H7 (cell line): ENCODE measurements at regions not wholly inside any gene's neighbourhood (a gene's known extent, or its start where the extent isn't known, plus 50 kb on each side); places are given as distances from the start of the nearest gene placed in this dataset.

ENCODE experiments used
- DNase-seq: peaks from one replicate; pipeline ENCODE4 v3.0.0; 2012
- H3K27me3 ChIP-seq: 2 replicates; pipeline ENCODE4 v1.6.0; 2011; ENCODE audit warnings: mild to moderate bottlenecking, low read length; ENCODE audit not compliant: control insufficient read depth, insufficient read depth
- H3K36me3 ChIP-seq: replicated peaks from 2 replicates; pipeline ENCODE4 v1.5.1; 2011; ENCODE audit warnings: low read length; ENCODE audit not compliant: control insufficient read depth, insufficient read depth
- H3K4me3 ChIP-seq: 2 replicates; pipeline ENCODE4 v1.5.1; 2011; ENCODE audit warnings: low read depth, mild to moderate bottlenecking, control low read depth, low read length, moderate library complexity; ENCODE audit not compliant: insufficient read depth

DNA sequence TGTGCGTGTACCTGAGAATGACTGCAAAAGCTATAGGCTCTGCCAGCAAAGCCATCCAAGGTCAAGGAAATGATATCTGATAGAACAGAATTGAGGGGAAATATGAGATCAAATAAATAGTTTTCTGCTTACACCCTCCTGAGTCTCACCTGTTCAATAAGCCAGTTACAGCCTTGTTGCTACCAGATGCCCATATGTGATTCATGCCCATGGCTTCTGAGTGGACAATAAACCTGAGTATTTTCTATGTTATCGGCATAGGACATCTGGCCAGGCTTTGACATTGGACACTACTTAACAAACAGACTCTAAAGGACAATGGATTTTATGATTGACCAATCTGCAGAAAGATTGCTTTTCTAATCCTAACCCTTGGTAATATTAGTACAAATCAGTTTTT, 297.9 kb downstream of the LRATD1 start:
- no peak overlapping the region for H3K4me3 ChIP-seq
- H3K36me3 ChIP-seq: no peaks in the 10 kb centered on the region
- no peak for DNase-seq
- no peaks in the 10 kb centered on the region for H3K27me3 ChIP-seq

DNA sequence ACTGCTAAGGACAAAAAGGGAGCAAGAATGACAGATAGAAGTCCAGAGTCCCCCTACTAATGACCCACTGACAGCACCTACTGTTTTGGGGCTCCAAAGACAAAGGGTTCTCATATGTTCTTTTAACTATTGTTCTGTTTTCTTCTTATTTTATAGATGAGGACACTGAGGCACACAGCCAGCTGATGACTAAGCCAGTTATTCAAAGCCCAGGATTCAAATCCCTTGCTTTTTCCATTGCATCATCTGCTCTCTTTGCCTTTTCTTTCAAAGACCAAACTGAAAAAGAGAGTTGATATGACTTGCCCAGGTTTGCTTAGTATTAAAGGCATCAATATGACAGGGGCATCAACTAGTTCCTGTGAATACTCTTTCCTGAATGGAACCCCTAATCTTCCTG, 299.8 kb downstream of the LRATD1 start:
- Histone ChIP-seq H3K36me3 (no peaks in the 10 kb centered on the region), H3K27me3 (no peaks in the 10 kb centered on the region), H3K4me3 (no peak overlapping the region)
- no peak for DNase-seq

DNA sequence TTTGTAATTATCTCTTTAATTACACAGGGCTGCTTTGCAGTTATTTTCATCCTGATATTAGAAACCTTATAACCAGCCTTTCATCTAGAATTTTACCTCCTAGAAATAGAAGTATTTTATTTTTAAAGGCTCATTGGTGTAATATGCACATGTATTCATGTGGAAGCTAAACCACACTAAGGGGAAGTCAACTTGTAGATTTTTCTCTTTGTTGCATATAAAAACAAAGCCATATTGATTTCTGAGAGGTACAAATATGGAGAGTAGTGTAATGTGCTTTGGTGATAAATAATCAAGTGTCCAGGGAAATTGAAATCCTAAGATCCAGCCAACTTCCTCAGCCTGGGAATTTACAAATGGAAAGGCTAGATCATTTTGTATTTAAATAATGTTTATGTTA, 301.2 kb downstream of the LRATD1 start:
- DNase-seq: no peak
- Histone ChIP-seq H3K27me3 (no peaks in the 10 kb centered on the region), H3K4me3 (no peak overlapping the region), H3K36me3 (no peaks in the 10 kb centered on the region)

DNA sequence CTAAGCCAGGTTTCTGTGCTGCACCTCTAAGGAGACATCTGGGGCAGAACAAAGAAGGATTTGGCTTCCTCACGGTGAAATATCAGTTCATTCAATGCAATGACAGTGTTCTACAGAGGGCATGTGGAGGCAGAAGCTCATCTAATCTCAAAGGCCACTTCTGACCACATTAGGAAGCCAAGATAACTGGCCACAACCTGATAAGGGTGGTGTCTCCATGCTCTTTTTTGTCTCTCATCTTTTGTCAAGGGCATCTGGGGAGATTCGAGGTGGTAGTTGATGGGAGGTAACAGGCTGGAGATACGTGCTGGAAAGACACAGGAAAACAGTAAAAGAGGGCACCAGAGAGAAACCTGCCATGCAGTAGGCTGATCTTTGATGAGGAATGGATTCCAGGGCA, 303.9 kb downstream of the LRATD1 start:
- no peaks in the 10 kb centered on the region for H3K27me3 ChIP-seq
- H3K36me3 ChIP-seq: no peaks in the 10 kb centered on the region
- DNase-seq: no peak
- no peak overlapping the region for H3K4me3 ChIP-seq

DNA sequence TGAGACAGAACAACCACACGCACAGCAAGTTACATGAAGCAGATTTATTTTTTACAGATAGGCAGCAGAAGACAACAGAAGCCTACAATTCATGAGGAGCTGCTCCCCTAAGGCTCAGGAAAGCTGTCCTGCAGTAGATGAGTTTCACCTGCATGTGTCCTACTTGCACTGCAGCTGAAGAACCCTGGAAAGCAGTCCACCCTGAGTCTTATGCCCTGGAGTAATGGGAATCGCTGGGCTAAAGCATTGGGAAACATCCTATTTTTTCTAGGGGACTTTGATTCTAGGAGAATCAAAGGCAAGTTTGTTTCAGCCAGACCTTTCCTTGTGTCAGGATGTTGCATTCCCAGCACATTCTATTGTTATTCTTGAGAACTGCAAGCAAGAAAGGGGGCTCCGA, 304.8 kb downstream of the LRATD1 start:
- no peak overlapping the region for H3K4me3 ChIP-seq
- no peaks in the 10 kb centered on the region for H3K36me3 ChIP-seq
- DNase-seq: no peak
- no peaks in the 10 kb centered on the region for H3K27me3 ChIP-seq

DNA sequence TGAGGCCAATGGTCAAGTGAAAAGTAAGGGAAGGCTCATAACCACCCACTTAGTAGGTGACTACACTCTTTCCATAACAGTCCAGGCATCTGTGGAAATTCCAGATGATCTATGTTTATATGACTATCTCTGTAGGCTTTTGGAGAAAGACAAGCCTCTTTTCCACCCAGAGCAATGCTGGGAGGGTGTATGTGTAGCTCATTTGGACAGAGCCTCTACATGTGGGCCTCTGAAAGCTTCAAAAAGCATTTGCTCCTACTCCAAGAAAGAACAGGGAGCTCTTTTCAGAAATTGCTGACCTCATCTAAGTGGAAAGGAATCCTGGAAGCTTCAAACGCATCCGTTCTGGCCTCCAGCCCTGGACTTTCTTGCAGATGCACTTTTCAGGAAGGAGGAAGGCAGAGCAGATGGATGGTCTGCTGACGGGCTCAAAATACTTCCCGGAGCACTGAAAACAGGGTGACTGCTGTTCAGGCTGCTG, 308.7 kb downstream of the LRATD1 start:
- no peaks in the 10 kb centered on the region for H3K27me3 ChIP-seq
- no peak overlapping the region for H3K4me3 ChIP-seq
- DNase-seq: no peak
- no peaks in the 10 kb centered on the region for H3K36me3 ChIP-seq

DNA sequence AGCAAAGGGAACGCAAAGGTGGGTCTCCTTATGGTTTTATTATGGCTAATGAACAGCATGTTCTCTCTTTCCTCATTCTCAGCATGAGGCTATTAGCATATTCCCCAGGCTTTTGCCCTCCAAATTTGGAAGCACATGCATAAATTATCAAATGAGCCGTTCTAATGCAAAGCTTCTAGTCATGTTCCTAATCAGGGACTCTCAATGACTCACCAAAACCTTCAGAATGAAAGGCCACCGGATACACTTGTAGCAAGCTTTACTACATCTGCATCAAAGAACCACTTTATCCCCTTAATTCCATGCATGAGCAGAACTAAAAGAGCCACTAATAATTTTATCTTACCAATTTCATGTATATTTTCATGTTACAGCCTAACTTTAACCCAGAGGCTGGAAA, 310.5 kb downstream of the LRATD1 start:
- no peaks in the 10 kb centered on the region for H3K27me3 ChIP-seq
- no peak overlapping the region for H3K4me3 ChIP-seq
- peak; percentile 4 for DNase-seq
- H3K36me3 ChIP-seq: no peaks in the 10 kb centered on the region

DNA sequence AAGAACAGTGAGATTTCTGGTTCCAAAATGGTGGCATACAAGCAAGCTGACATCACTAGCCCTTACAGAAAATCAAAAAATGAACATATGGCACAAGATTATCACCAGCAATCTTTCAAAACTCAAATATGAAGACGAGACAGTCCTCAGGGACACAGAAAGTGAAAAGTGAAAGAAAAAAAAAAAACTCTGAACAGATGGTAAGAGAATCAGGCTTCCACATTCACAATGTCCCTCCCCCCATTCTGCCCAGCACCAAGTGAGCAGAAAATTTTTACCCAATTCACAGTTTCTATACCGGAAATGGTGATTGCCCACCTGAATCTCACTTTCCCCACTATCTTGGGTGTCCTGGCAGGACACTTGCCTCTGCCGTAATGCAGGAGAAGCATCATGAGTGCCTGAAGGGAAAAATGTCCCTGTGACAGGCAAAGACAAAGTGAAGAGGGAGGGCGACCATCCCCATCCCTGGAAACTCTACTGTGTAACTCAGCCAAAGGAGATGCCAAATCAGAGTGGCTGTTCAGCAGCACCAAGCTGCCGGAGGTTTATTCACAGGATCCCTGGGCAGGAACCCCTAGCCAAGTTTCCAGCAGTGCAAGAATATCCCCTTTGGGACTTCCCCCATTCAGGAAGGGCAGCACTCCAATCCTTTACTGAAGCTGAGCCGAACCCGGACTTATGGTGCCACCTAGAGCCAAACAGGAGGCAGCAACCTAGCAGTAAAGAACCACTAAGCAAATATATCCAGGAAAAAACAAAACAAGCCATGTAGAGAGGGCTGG, 312.2 kb downstream of the LRATD1 start:
- Histone ChIP-seq H3K4me3 (no peak overlapping the region), H3K27me3 (no peaks in the 10 kb centered on the region), H3K36me3 (no peaks in the 10 kb centered on the region)
- peak; percentile 69 for DNase-seq

DNA sequence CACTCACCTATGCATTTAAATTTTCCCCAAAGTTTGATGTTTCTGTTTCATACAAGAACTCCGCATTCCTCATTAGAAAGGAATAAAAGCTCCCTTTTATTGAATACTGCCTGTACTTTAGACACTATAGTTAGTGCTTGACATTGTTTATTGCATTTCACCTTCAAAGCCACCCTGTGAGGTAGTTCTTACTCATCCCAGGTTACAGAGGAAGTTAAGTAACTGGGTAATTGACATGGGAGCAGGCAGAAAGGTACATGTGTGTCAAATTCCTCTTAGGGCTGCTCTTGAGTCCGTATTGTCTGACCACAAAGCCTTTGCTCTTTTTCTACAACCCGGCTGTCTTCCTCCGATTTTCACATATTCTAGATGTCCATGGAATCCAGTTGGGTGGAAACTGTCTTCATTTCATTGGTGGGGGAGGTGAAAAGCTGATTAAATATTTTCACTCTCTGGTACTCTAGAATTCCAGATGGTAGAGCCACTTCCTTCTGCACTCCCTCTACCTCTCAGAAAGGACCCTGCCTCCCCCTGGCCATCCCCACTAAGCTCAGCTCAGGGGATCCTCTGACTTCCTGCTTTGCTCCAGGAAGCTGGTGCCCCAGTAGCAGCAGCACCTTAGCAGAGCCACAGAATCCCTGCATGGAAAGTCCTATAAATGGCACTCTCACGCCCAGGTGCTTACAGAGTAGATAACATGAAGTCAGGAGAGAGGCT, 319.2 kb downstream of the LRATD1 start:
- DNase-seq: no peak
- H3K36me3 ChIP-seq: no peaks in the 10 kb centered on the region
- no peak overlapping the region for H3K4me3 ChIP-seq
- no peaks in the 10 kb centered on the region for H3K27me3 ChIP-seq

DNA sequence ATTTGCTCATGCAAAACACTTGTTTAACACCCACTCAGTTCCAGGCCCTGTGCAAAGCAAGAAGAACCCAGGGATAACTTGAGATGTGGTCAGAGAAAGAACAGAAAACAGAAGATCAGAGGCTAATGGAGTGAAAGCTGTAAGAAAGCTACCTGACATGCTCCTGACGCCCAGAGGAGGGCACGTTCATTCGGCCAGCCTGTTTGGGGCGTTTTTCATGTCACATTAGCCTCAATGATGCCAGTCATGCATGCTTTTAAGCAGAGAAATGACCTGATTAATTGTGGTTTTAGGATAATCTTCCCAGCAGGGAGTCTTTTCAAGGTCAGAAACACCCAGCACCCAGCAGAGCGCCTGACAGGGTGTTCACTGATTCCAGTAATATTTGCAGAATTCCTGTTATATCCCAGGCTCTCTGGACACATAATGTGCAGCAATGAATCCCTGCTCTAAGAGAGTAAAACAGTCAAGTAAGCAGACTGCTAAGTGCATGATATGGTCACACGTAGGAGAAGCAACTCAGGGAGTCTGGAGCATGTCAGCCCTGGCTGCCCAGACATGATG, 320.0 kb downstream of the LRATD1 start:
- no peak for DNase-seq
- Histone ChIP-seq H3K36me3 (no peaks in the 10 kb centered on the region), H3K27me3 (no peaks in the 10 kb centered on the region), H3K4me3 (no peak overlapping the region)

DNA sequence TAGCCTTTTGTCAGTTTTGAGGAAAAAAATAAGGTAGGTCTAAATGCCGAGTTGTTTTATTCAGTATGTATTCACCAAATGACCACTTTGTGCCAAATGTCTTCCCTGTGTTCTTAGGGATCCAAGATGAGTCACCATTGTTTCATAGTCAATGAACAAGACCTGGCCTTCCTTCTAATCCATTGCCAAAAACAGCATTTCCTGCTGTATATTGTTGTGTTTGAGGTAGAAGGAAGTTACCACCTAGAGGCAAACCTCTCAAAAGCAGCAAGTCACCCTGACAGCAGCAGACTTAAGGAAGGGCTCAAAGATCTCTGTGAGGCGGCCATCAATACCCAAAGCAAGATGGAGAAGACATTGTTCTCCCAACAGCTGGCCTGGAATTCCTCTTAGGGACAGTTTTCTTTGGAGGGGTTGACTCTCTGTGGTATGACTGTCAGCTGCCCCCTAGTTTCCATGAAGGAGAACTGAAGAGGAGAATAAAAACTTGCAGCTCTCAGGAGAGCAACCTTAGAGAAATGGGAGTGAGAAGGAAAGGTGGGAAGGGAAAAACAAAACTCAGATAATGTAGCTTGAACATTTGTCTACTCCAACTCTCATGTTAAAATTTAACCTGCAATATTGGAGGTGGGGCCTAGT, 328.3 kb downstream of the LRATD1 start:
- Histone ChIP-seq H3K36me3 (no peaks in the 10 kb centered on the region), H3K4me3 (no peak overlapping the region), H3K27me3 (no peaks in the 10 kb centered on the region)
- peak; percentile 5 for DNase-seq

DNA sequence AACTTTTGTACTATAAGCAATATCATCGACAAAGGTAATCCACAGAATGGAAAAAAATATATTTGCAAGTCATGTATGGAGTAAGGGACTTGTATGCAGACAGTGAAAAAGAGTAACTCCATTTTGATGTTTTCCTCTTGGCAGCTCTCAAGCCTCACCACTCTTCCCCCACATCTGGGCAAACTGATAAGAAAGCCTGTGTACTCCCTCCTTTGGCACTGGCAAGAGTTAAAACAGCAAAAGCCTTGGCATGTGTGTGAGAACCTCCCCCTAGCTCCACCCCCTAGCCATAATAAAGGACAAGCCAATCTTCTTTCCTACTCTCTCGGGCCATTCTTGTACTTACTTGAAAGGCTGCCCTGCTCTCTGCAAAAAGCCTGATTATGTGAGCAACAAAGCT, 335.2 kb downstream of the LRATD1 start:
- no peak for DNase-seq
- Histone ChIP-seq H3K27me3 (no peaks in the 10 kb centered on the region), H3K4me3 (no peak overlapping the region), H3K36me3 (no peaks in the 10 kb centered on the region)

DNA sequence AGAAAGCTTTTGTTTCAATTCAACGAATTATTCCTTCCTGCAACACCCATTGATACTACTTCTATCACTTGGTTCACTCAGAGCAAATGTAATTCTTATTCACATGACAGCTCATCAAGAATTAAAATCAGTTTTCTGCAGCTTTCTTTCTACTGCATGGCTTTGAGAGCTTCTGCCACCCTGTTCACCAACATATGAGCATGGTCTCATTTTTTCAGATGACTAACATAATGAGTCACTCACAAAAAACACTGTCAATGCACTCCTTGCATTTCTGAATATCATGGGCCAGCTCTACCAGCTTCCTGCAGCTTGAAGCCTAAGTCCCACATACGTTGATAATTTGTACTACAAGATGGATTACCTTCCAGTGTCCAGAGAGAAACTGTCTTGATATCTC, 342.9 kb downstream of the LRATD1 start:
- Histone ChIP-seq H3K4me3 (no peak overlapping the region), H3K27me3 (no peaks in the 10 kb centered on the region), H3K36me3 (no peaks in the 10 kb centered on the region)
- DNase-seq: no peak

DNA sequence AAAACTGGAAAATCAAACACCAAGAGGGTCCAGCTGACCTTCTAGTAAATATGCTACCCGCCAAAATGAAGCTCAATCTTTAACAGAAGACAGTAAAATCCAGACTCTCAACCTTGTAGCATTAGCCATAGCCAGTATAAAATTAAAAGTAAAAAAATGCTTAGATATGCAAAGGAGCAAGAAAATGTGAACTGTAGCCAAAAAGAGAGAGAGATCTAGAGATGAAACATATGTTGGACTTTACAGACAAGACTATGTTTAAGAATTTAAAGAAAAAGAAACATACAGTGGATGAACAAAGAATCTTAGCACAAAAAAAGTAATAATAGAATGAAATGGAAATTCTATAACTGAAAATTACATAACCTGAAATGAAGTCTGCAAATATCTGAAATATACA, 344.5 kb downstream of the LRATD1 start:
- no peaks in the 10 kb centered on the region for H3K36me3 ChIP-seq
- H3K27me3 ChIP-seq: no peaks in the 10 kb centered on the region
- H3K4me3 ChIP-seq: no peak overlapping the region
- DNase-seq: no peak

DNA sequence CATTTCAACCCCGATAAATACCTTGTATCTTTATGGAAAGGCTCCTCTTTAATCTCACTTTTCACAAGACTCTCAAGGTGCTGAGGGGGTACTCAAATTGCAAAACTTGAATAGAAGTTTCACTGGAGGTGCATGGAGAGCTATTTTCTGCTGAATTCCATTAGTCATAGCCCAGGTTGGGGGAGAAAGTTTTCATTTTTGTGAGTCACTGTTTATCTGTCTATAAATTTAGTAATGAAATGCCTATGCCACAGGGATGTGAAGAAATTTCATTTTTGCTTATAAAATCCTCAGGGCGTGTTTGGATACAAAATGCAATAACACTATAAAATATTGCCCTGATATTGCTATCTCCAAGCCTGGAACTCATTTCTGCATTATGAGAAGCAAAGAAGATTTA, 346.3 kb downstream of the LRATD1 start:
- Histone ChIP-seq H3K27me3 (no peaks in the 10 kb centered on the region), H3K36me3 (no peaks in the 10 kb centered on the region), H3K4me3 (no peak overlapping the region)
- no peak for DNase-seq
